ENCODE measurements at regions not wholly inside any gene's neighbourhood (a gene's known extent, or its start where the extent isn't known, plus 50 kb on each side); places are given as distances from the start of the nearest gene placed in this dataset.

- ChIA-PET POLR2A (no interaction called here), CTCF (no interaction called here)
- Histone ChIP-seq H3K9me3 (ENCODE audit: control insufficient read depth, insufficient read depth, low read depth, low read length) (no peaks in the 10 kb centered on the region), H3K36me3 (ENCODE audit: control insufficient read depth in 2 of 2, insufficient read depth in 1 of 2, low read length in 2 of 2) (no peaks in the 10 kb centered on the region), H3K4me3 (ENCODE audit: low read depth, low read length) (no peak overlapping the region), H3K4me1 (ENCODE audit: control insufficient read depth, insufficient read depth, low read length) (no peaks in the 10 kb centered on the region), H3K27ac (ENCODE audit: extremely low read depth, low read depth, low read length) (no peak overlapping the region)
- TF ChIP-seq HIC1 (tag by site-specific recombination; IDR thresholded peaks at IDR 0.05) (no peak), ZNF302 (tag by site-specific recombination; IDR thresholded peaks at IDR 0.05; ENCODE audit: low read depth) (no peak), SCRT2 (tag by site-specific recombination; IDR thresholded peaks at IDR 0.05) (no peak), ZNF514 (tag by site-specific recombination; IDR thresholded peaks at IDR 0.05) (no peak), ZSCAN30 (tag by site-specific recombination; IDR thresholded peaks at IDR 0.05) (no peak), ZNF416 (tag by site-specific recombination; IDR thresholded peaks at IDR 0.05) (no peak), ZNF169 (tag by site-specific recombination; IDR thresholded peaks at IDR 0.05) (no peak), ZNF26 (tag by site-specific recombination; IDR thresholded peaks at IDR 0.05) (no peak), ZBTB11 (tag by site-specific recombination; conservative IDR thresholded peaks at IDR 0.05; ENCODE audit: low read depth) (no peak), GLIS1 (tag by site-specific recombination; IDR thresholded peaks at IDR 0.05) (no peak), ZBTB8A (tag by site-specific recombination; IDR thresholded peaks at IDR 0.05) (no peak)
Observed at GRCh38 chr12:78753058-78753457, 111.5 kb upstream of the SYT1 start.

GRCh38 chr12:78756936-78757335, 107.6 kb upstream of the SYT1 start:
- Histone ChIP-seq H3K4me1 (ENCODE audit: control insufficient read depth, insufficient read depth, low read length) (no peaks in the 10 kb centered on the region), H3K36me3 (ENCODE audit: control insufficient read depth in 2 of 2, insufficient read depth in 1 of 2, low read length in 2 of 2) (no peaks in the 10 kb centered on the region), H3K27ac (ENCODE audit: extremely low read depth, low read depth, low read length) (no peak overlapping the region), H3K4me3 (ENCODE audit: low read depth, low read length) (no peak overlapping the region), H3K9me3 (ENCODE audit: control insufficient read depth, insufficient read depth, low read depth, low read length) (no peaks in the 10 kb centered on the region)
- ChIA-PET POLR2A (no interaction called here), CTCF (no interaction called here)
- no peak for TF ChIP-seq ZBTB11 (tag by site-specific recombination; conservative IDR thresholded peaks at IDR 0.05; ENCODE audit: low read depth)
- no peak for TF ChIP-seq PRDM4 (tag by site-specific recombination; IDR thresholded peaks at IDR 0.05)
- TF ChIP-seq ZNF558 (tag by site-specific recombination; IDR thresholded peaks at IDR 0.05), result no peak
- no peak for TF ChIP-seq ZNF148 (tag by site-specific recombination; IDR thresholded peaks at IDR 0.05; ENCODE audit: borderline replicate concordance)
- TF ChIP-seq SP7 (tag by site-specific recombination; IDR thresholded peaks at IDR 0.05), result no peak
- TF ChIP-seq ZNF561 (tag by site-specific recombination; IDR thresholded peaks at IDR 0.05; ENCODE audit: borderline replicate concordance), result no peak
- TF ChIP-seq ZNF239 (tag by site-specific recombination; IDR thresholded peaks at IDR 0.05), result no peak
- TF ChIP-seq ZSCAN30 (tag by site-specific recombination; IDR thresholded peaks at IDR 0.05), result no peak
- TF ChIP-seq ZNF610 (tag by site-specific recombination; IDR thresholded peaks at IDR 0.05; ENCODE audit: borderline replicate concordance), result no peak

All from HEK293 (cell line).